NB4 (cell line): ENCODE measurements at regions not wholly inside any gene's neighbourhood (a gene's known extent, or its start where the extent isn't known, plus 50 kb on each side); places are given as distances from the start of the nearest gene placed in this dataset.
"Not testable (repeated sequence)": the region's sequence is repeated elsewhere in the genome, so short reads cannot be mapped to it uniquely, and the experiment has no call there.

Experiments used
- DNase-seq: peaks from one replicate; pipeline ENCODE4 v3.0.0; 2010; ENCODE audit warnings: low read depth
- H3K4me3 ChIP-seq: one replicate; pipeline ENCODE4 v1.5.1; 2011; ENCODE audit warnings: mild to moderate bottlenecking, low read depth, low read length, moderate library complexity
- CTCF ChIP-seq: IDR thresholded peaks from one replicate; pipeline ENCODE4 v1.5.1; 2012; ENCODE audit warnings: low read depth, low read length
- MAX ChIP-seq: IDR thresholded peaks from 2 replicates; pipeline ENCODE4 v1.6.1; 2011; ENCODE audit warnings: low read depth, low read length
- MYC ChIP-seq: IDR thresholded peaks from 2 replicates; pipeline ENCODE4 v1.6.1; 2011; ENCODE audit warnings: low read depth, low read length
- POLR2A ChIP-seq: IDR thresholded peaks from 2 replicates; pipeline ENCODE4 v1.6.1; 2011; ENCODE audit warnings: mild to moderate bottlenecking; ENCODE audit not compliant: insufficient read length; ENCODE audit errors: extremely low read depth

GRCh38 chr21:33966324-33966949 lies 50.8 kb upstream of the ATP5PO start:
- no peak overlapping the region for H3K4me3 ChIP-seq
- no peak for TF ChIP-seq POLR2A
- no peak for TF ChIP-seq MYC
- no peak for TF ChIP-seq MAX
- no peak for TF ChIP-seq CTCF
- DNase-seq, result no peak

- DNase-seq, H3K4me3 ChIP-seq: not testable (repeated sequence)
These were observed 50.1 kb upstream of the ATP5PO start for GRCh38 chr21:33965662-33966061.
